D341Med (cell line): ENCODE measurements at regions not wholly inside any gene's neighbourhood (a gene's known extent, or its start where the extent isn't known, plus 50 kb on each side); places are given as distances from the start of the nearest gene placed in this dataset.
"Not testable (repeated sequence)": the region's sequence is repeated elsewhere in the genome, so short reads cannot be mapped to it uniquely, and the experiment has no call there.

Source experiments
- DNase-seq: peaks from one replicate; pipeline ENCODE4 v3.0.0; 2012; ENCODE audit warnings: low spot score

- no peak for DNase-seq
Observed at GRCh38 chr6:15017261-15017660, 228.6 kb upstream of the JARID2 start.

- no peak for DNase-seq
Observed at GRCh38 chr6:15017803-15018202, 228.1 kb upstream of the JARID2 start.

- DNase-seq = peak; percentile 62
Observed at GRCh38 chr6:15020119-15020770, 225.6 kb upstream of the JARID2 start.

GRCh38 chr6:15021074-15021473 is 224.8 kb upstream of the JARID2 start:
- no peak for DNase-seq

GRCh38 chr6:15023018-15023417 is 222.9 kb upstream of the JARID2 start:
- DNase-seq = not testable (repeated sequence)

- no peak for DNase-seq
Observed at GRCh38 chr6:15023448-15023847, 222.4 kb upstream of the JARID2 start.

GRCh38 chr6:15025446-15025845 is 220.4 kb upstream of the JARID2 start:
- DNase-seq = no peak

GRCh38 chr6:15026832-15027231 is 219.0 kb upstream of the JARID2 start:
- no peak for DNase-seq

GRCh38 chr6:15027472-15027871 is 218.4 kb upstream of the JARID2 start:
- DNase-seq = no peak

GRCh38 chr6:15032015-15032414 is 213.9 kb upstream of the JARID2 start:
- no peak for DNase-seq

GRCh38 chr6:15033850-15034203 is 212.0 kb upstream of the JARID2 start:
- no peak for DNase-seq

- DNase-seq = peak; percentile 66
Observed at GRCh38 chr6:15036690-15037245, 209.1 kb upstream of the JARID2 start.

GRCh38 chr6:15037253-15037652 is 208.6 kb upstream of the JARID2 start:
- DNase-seq = no peak

GRCh38 chr6:15038013-15038791 is 207.7 kb upstream of the JARID2 start:
- peak; percentile 55 for DNase-seq

- DNase-seq = no peak
Observed at GRCh38 chr6:15039136-15039535, 206.7 kb upstream of the JARID2 start.

GRCh38 chr6:15042938-15043337 is 202.9 kb upstream of the JARID2 start:
- DNase-seq = no peak

GRCh38 chr6:15044146-15044882 is 201.6 kb upstream of the JARID2 start:
- DNase-seq = no peak

GRCh38 chr6:15044948-15045347 is 200.9 kb upstream of the JARID2 start:
- DNase-seq = no peak

- DNase-seq = no peak
Observed at GRCh38 chr6:15046751-15047150, 199.1 kb upstream of the JARID2 start.

- no peak for DNase-seq
Observed at GRCh38 chr6:15048367-15048766, 197.5 kb upstream of the JARID2 start.

GRCh38 chr6:15058200-15059061 is 187.4 kb upstream of the JARID2 start:
- DNase-seq = no peak

- DNase-seq = no peak
Observed at GRCh38 chr6:15061180-15061641, 184.7 kb upstream of the JARID2 start.
